ENCODE measurements at regions not wholly inside any gene's neighbourhood (a gene's known extent, or its start where the extent isn't known, plus 50 kb on each side); places are given as distances from the start of the nearest gene placed in this dataset.

DNA sequence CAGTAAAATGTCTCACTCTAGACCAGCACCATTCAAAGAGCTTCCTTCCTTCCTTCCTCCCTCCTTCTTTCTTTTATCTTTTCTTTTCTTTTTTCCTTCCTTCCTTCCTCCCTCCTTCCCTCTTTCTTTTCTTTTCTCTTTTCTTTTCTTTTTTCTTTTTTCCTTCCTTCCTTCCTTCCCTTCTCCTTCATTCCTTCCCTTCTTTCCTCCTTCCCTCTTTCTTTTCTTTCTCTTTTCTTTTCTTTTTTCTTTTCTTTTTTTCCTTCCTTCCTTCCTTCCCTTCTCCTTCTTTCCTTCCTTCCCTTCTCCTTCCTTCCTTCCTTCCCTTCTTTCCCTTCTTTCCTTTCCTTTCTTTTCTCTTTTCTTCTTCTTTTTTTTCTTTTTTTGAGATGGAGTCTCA lies 985.1 kb downstream of the DSC3 start:
- no peak for TF ChIP-seq CTCF (IDR thresholded peaks at IDR 0.05; ENCODE audit: poor library complexity)
- no peak for TF ChIP-seq EZH2 (IDR thresholded peaks at IDR 0.05; ENCODE audit: borderline replicate concordance)

All from hepatocyte (in vitro differentiated cells).